ENCODE measurements at regions not wholly inside any gene's neighbourhood (a gene's known extent, or its start where the extent isn't known, plus 50 kb on each side); places are given as distances from the start of the nearest gene placed in this dataset.

DNA sequence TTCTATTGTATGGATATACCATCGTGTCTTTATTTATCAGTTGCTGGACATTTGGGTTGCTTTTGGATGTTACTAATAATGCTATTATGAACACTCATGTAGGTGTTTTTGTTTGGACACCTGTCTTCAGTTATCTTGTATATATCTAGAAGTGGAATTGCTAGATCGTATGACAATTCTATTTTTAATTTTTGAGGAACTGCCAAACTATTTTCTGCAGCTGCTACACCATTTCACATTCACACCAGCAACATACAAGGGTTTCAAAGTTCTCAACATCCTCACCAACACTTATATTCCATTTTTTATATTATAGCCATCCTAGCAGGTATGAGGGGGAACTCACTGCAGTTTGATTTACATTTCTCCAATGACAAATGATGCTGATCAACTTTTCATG is 324.6 kb downstream of the CAAP1 start:
- no peak for DNase-seq (ENCODE audit: low read depth in 2 of 2)

DNA sequence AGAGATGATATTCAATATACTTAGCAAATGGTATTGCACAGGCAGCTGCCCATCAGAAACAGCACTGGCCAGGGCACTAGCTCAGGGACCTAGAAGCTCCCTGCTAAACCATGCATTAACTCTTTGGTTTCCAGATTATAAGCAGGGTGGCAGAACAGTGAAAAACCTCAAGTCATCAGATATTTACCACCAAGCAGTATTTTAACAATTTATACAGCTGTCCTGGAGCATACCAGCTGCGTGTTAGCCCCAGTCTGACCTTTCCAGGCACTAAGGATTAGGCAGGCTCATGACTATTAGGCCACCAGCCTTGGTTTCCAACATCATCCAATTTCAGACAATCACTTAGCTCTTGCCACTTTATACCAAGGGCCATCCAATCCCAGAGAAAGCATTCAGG is 326.5 kb downstream of the CAAP1 start:
- DNase-seq (ENCODE audit: low read depth in 2 of 2) = no peak

DNA sequence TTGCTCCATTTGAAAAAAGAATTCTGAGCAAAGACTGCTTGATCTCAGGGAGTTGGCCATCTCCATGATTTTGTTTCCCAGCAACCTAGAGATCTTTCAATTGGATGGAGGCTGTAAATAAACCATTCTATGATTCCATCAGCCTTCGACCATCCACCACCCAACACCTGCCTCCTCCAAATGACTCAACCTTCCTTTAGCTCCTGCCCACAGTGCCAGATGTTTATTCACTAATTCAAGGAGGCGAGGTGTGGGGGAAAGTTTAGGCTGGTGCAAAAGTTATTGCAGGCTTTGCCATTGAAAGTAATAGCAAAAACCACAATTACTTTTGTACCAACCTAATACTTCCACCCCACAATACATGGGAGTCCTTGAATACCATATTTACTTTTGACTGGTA is 327.5 kb downstream of the CAAP1 start:
- DNase-seq (ENCODE audit: low read depth in 2 of 2) = no peak

DNA sequence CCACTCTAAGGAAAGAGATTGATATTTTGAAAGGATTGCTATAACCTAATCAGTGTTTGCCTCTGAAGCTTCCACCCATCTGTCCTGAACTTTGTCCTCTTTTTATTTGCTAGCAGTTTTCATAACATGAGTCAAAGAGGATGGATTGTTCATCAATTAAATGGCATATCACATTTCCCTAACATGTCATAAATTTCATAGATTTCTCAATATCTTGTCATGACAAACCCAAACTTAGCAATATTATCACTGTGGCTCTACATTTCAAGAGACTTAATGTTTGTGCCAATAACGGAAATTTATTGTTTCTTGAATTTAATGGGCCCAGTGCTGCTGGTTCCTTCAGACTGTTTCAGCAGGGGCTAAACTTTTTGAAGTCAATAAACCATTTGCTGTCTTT is 330.3 kb downstream of the CAAP1 start:
- DNase-seq (ENCODE audit: low read depth in 2 of 2) = no peak

DNA sequence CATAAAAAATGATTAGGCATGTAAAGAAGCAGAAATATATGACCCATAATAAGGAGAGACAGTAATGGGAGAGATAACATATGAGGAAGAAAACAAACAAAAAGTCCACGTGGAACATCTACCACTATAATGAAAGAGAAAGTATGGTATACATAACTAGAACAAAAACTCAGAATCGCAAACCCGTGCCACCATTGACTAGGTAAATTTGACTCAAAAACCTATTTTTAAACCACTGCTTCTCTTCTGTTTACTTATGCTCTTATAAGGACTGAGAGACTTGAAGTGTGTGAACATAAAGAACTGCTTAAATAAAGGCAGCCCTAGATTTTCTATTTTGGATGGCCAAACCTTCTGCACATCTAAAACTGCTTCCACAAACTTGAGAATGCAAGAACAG is 330.7 kb downstream of the CAAP1 start:
- no peak for DNase-seq (ENCODE audit: low read depth in 2 of 2)

DNA sequence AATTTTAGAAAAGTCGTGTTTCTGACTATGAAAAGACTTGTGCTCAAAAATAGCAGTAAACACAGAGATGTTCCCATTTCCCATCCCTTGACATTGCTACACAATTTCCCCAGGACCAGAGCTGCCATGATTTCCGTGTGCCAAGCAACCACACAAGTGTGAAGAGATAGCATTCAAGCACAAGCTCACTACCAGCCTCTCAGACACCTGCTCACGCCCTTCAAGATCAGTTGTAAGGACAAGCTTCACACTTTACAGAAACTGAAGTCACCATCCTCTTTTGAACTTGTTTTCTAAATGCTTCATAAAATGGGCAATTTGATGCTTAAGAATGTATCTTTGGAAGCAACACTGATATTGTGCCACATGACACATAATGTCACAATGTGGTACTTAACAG is 333.1 kb downstream of the CAAP1 start:
- no peak for DNase-seq (ENCODE audit: low read depth in 2 of 2)

DNA sequence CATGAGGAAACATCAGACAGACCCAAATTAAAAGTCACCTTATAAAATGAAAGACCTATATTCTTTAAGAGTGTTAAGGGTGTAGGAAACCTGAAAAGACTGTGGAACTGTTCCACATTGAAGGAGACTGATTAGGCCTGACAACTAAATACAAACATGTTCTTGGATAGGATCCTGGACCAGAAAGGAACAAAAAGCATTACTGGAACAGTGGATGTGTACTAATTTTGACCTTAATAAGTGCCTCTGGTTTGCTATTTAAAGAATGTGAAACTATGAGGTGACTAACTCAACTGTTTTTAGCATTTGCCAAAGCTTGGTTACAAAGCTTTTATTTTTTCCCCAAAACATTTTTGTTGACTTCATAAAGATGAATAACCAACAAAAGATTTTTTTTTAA is 340.6 kb downstream of the CAAP1 start:
- no peak for DNase-seq (ENCODE audit: low read depth in 2 of 2)

DNA sequence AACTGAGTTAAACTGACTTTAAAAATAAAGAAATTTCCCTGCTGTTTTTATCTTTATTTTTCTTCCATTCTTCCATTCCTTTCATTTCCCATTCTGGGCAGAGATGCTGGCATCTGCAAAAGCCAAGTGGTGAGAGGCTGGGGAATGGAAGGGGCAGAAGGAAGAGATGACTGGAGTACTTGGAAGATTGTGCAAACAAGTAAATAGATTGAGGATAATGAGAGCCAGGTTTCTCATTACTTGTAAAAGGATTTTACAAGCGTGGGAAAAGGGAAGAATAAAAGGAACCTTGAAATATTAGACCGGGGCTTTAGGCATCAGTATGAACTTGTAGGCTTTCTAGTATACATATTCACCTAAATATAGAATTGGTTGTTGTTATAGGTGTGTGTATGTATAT is 341.2 kb downstream of the CAAP1 start:
- DNase-seq (ENCODE audit: low read depth in 2 of 2) = no peak

DNA sequence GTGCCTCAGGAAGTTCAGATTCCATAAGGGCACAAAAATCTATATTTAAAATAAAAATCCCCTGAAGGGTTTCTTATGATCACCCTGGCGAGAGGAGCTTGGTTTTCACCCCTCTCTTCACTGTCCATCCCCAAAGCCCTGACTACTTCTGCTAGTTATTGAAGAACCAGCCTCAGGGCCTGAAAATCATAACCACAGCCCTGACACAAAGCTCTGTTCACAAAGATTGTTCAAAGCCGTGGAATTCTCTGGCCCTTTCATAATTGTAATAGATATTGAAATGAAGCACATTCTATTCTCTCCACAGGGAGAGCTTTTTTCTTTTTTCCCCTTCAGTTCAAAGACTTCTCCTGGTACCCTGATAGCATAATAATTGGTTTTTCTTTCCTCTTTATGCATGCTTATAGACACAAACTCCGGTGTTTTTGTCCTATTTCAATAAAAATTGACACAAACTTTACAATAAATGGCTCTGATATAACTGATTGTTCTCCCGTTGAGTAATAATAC is 343.8 kb downstream of the CAAP1 start:
- DNase-seq (ENCODE audit: low read depth in 2 of 2) = no peak

DNA sequence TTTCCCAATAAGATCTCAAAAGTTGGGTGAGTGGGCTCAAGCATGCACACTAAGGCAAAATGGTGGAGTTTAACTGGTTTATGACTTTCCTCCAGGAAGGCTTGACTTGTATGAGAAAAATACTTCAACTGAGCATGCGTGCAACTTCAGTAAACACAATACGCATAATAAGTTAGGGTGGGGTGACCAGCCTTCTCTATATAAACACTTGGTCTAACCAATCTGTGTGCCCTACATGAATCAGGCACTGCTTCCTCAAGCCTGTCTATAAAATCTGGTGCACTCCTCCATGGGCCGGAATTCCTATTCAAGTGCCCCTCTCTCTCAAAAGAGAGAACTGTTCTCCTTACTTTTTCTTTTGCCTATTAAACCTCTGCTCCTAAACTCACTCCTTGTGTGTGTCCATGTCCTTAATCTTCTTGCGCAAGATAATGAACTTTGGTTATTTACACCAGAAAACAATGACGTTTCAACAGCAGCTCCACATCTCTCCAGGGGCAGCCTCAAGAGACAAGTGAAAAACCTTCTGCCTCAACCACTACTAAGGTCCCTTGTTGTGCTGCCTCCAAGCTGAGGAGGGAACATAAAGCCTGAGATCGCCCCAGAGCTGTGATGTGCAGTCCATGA is 352.6 kb downstream of the CAAP1 start:
- DNase-seq (ENCODE audit: low read depth in 2 of 2) = no peak

DNA sequence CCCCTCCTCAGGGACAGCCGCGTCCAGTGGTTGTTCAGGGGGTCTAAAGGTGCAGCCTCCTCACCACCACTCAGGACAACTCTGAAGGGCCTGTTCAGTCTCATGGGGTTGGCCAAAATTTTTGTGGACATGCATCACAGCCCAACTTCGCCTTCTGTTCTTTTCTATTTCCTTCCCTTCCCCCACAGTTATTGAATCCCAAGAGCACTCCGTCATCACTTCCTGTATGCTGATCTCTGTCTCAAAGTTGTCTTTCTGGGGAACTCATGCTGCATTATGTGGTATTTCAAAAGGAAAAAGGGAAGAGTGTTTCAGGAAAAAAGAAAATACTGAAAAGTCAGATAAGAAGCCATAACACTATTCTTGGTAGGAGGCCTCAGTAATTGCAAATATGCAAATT is 355.4 kb downstream of the CAAP1 start:
- no peak for DNase-seq (ENCODE audit: low read depth in 2 of 2)

DNA sequence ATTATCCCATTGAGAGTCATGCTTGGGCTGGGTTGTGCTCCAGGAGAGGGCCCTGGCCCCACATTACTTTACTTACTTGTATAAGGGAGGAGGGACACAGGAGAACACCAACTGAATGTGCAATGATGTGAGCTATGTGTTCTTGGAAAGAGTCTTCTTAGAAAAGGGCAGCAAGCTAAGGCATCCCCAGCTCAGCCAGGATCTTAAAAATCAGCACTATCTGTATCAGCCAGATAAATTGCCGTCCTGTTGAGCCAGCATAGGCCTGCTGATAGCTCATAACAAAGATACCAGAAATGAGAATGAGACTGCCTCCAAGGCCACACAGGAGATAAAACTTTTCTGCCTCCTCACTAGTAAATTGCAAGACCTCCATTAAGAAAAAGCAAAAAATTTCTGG is 357.5 kb downstream of the CAAP1 start:
- DNase-seq (ENCODE audit: low read depth in 2 of 2) = no peak

DNA sequence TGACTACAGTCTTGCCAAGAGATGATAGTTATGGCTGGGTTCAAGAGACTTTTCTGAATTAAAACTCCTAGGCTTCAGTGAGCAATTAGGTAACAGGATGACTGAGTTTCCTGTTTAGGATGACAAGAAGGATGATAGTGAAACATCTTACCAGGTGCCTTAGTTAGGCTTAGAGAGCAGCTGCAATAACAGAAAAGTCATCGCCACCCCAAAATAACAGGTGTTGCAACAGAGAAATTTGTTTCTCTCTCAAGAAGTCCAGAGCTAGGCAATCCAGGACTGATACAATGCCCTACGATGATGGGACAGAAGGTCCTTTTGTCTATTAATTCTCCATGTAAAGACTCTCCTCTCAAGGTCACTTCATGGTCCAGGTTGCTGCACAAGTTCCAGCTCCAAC is 361.8 kb downstream of the CAAP1 start:
- no peak for DNase-seq (ENCODE audit: low read depth in 2 of 2)

DNA sequence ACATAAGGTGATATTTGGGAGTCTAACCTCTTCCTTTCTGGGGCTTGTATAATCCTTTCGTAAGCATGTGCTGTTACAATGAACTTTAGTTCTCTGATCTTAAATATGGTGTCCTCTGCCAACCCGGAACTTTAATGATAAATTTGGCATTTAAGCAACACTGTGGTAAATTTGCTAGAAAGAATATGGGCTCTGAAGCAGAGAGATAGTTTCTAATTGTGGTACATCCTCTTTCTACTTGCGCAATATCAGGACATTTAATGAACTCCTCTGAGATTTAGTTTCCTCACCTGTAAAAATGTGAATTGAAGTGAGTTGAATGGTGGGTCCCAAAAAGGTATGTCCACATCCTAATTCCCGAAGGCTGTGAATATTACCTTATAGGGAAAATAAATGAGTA is 364.7 kb downstream of the CAAP1 start:
- DNase-seq (ENCODE audit: low read depth in 2 of 2) = no peak

DNA sequence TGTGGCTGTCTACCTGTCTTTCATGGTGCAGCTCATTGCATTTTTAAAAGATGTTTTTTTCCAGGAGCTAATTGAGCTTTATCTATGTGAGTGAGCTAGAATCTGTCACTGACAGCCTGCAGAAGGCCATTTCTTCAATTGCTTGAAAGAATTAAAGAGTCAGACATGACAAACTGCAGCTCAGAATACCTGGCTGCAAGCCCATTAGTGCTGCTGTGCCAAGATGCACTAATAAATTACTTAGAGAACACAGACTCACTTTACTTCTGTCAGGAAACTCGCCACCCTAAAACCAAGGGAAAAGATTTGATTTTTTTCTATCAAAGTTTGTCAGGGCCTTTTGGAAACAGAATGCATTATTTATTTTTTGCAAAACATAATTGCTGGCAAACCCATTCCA is 368.3 kb downstream of the CAAP1 start:
- DNase-seq (ENCODE audit: low read depth in 2 of 2) = no peak

DNA sequence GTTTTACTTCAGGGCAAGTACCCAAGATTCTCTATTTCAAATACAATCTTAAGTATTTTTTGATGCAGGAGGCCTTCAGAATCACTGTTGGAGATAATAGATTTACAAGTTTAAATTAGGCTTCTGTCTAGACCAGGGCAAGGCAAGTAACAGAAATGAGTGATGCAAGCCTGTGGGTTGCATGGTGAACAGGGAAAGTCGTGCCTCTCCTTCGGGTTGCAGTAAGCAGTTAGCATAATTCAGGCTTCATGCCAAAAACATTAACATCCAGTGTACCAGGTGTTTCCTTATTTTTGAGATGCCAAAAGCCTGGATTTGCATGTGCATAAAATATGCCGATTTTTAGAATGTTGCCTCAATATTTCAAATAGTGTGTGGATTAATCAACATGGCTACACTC is 369.0 kb downstream of the CAAP1 start:
- no peak for DNase-seq (ENCODE audit: low read depth in 2 of 2)

DNA sequence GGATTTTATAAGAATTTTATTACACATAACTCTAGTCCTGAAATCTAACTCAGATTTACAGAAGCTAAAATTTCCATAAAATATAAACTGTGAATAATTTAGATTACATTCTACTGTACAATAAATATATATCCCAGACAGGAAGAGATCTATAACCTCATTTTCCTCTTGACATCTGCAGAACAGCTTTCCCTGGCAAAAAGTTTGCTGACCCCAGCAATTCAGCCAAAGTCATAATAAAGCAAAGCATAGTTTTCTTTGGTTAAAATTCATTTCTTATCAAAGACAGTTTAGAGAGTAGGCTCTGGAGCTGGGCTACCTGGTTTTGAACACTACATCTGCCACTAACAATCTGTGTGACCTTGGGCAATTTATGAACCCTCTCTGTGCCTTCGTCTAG is 372.5 kb downstream of the CAAP1 start:
- DNase-seq (ENCODE audit: low read depth in 2 of 2) = no peak

DNA sequence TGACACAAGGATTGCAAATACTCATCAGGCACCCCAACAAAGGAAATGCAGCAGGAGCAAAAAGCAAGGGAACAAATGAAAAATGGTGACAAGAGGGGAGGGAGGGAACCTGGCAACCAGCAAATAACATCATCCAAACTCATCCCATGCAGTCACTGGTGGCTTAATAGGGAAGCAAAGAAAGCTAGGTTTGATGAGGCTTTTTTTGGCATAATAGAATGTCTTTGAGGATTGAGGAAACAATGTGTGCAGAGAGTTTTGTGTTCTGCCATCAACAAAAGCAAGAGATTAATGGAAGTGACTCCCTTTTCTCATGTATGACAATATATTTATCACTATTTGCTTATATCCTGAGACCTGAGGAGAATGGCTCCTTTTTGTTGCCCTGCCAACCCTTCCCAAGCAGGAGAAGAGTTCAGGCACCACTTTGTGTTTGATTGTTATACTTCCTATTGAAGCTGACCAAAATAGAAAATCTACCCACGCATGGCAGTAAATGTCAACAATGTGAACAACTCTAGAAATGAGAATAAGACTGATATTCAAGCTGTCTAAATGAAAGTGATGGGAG is 375.7 kb downstream of the CAAP1 start:
- no peak for DNase-seq (ENCODE audit: low read depth in 2 of 2)

DNA sequence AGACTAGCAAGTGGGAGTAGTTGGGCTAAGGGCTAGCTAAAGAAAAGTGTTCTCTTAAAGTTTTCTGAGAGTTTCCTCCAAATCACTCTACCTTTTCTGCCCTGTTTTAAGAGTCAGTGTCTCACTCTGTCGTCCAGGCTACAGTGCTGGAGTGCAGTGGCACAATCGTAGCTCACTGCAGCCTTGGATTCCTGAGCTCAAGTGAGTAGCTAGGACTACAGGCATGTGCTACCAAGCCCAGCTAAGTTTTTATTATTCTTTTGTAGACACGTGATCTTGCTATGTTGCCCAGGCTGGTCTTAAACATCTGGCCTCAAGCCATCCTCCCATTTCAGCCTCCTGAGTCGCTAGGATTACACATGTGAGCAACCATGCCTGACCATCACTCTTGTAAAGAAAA is 378.9 kb downstream of the CAAP1 start:
- DNase-seq (ENCODE audit: low read depth in 2 of 2) = no peak

DNA sequence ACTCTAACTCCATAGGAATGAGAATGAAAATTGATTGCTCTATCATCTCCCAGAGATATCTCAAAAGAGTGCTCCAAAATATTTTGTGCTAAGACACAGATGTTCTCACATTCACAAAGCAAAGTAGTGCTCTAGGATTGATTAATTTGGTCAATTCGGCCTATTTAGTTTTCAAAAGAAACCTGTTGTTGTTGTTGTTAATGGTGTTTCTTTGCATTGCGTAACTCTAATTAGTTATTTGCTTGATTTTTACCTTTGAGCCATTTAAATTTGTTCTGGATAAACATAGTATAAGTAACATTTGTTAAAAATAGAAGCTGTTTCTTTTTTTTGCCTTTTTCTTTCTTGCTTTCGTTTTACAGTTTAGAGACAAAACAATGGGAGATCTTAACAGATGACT is 382.5 kb downstream of the CAAP1 start:
- no peak for DNase-seq (ENCODE audit: low read depth in 2 of 2)

DNA sequence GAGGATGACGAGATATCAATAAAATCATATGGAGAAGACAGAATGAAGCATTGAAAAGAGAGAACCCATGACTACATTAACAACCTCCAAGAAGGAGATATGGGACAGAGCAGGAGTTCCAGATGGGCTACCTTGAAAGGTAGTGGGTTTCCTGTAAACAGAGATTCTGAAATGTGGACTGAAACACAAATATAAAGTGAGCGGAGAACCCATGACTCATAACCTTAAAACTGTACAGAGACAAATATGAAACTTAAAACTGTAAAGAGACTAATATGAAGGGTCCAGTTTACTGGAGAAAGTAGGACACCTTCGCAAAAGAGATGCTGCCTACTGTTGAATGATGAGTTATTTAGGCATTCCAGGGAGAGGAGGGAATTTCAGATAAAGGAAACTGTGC is 383.7 kb downstream of the CAAP1 start:
- DNase-seq (ENCODE audit: low read depth in 2 of 2) = no peak

DNA sequence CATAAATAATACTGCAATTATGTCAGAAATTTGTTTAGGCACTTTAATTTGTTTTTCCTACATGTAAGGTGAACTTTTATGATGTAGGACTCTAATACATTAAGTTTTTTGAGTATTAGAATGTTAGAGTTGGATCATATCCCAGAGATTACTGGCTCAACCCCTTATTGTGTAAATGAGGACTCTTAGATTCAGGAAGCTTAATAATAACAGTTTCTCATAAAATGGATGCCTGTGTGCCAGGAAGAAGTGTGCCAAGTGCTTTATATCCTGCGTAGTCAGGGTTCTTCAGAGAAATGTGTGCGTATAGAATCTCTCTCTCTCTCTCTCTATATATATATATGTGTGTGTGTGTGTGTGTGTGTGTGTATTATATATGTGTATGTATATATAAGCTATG is 388.5 kb downstream of the CAAP1 start:
- DNase-seq (ENCODE audit: low read depth in 2 of 2) = no peak

DNA sequence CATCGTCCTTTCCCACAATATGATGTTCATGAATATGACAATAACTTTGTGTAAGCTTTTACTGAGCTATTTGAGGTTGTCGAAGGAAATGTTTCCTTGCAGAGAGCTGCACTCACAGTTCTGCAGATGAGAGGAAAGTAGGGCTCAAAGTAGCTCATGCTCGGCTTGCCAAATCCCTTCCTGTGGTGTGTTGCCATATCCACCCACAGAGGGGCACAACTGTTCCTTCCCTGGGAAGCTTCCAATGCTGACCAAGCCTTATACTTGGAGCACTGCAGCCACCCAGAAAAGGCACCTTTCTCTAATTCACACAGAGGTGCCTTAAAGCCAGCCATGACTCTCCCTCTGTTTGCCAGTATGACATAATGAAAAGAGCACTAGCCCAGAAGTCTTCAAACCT is 390.3 kb downstream of the CAAP1 start:
- DNase-seq (ENCODE audit: low read depth in 2 of 2) = no peak

DNA sequence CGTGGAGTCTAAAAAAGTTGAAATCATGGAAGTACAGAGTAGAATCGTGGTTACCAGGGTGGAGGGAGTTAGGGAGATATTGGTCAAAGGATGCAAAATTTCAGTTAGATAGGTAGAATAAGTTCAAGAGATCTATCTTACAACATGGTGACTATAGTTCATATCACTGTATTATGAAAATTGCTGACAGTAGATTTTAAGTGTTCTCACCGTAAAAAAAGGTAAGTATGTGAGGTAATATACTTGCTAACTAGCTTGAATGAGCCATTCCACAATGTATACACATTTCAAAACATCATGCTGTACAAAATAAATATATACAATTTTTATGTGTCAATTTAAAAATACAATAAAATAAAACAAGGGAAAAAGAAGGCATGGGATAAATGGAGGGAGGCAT is 392.1 kb downstream of the CAAP1 start:
- DNase-seq (ENCODE audit: low read depth in 2 of 2) = no peak
